ENCODE measurements at regions not wholly inside any gene's neighbourhood (a gene's known extent, or its start where the extent isn't known, plus 50 kb on each side); places are given as distances from the start of the nearest gene placed in this dataset.

- Mint-ChIP-seq H3K36me3 (ENCODE audit: insufficient read depth) (no peaks in the 10 kb centered on the region), H3K4me1 (ENCODE audit: low read depth) (peaks cover 6% of the 10 kb centered on the region), H3K27me3 (ENCODE audit: low read depth) (no peaks in the 10 kb centered on the region), H3K4me3 (no peak overlapping the region), H3K9me3 (no peaks in the 10 kb centered on the region)
- DNase-seq (no peak), ATAC-seq (no peak)
Observed at GRCh38 chr2:48127612-48128191, 186.8 kb upstream of the FOXN2 start.

GRCh38 chr2:48129293-48129950 lies 185.1 kb upstream of the FOXN2 start:
- Mint-ChIP-seq H3K4me3 (no peak overlapping the region), H3K9me3 (no peaks in the 10 kb centered on the region), H3K27me3 (ENCODE audit: low read depth) (no peaks in the 10 kb centered on the region), H3K4me1 (ENCODE audit: low read depth) (peaks cover 6% of the 10 kb centered on the region), H3K36me3 (ENCODE audit: insufficient read depth) (no peaks in the 10 kb centered on the region)
- ATAC-seq (no peak), DNase-seq (no peak)

- H3K27me3 Mint-ChIP-seq (ENCODE audit: low read depth): no peaks in the 10 kb centered on the region
- no peak for DNase-seq
- no peaks in the 10 kb centered on the region for H3K36me3 Mint-ChIP-seq (ENCODE audit: insufficient read depth)
- H3K4me3 Mint-ChIP-seq: no peak overlapping the region
- peaks cover 6% of the 10 kb centered on the region for H3K4me1 Mint-ChIP-seq (ENCODE audit: low read depth)
- H3K9me3 Mint-ChIP-seq: peaks cover 6% of the 10 kb centered on the region
- ATAC-seq: no peak
Observed at GRCh38 chr2:48131539-48132270, 182.8 kb upstream of the FOXN2 start.

- no peak for ATAC-seq
- H3K27me3 Mint-ChIP-seq (ENCODE audit: low read depth): no peaks in the 10 kb centered on the region
- H3K36me3 Mint-ChIP-seq (ENCODE audit: insufficient read depth): no peaks in the 10 kb centered on the region
- H3K4me3 Mint-ChIP-seq: no peak overlapping the region
- peaks cover 6% of the 10 kb centered on the region for H3K9me3 Mint-ChIP-seq
- no peak for DNase-seq
- H3K4me1 Mint-ChIP-seq (ENCODE audit: low read depth): peaks cover 6% of the 10 kb centered on the region
Observed at GRCh38 chr2:48132271-48132625, 182.2 kb upstream of the FOXN2 start.

- Mint-ChIP-seq H3K27me3 (ENCODE audit: low read depth) (no peaks in the 10 kb centered on the region), H3K36me3 (ENCODE audit: insufficient read depth) (no peaks in the 10 kb centered on the region), H3K4me1 (ENCODE audit: low read depth) (peaks cover 6% of the 10 kb centered on the region), H3K9me3 (peaks cover 6% of the 10 kb centered on the region), H3K4me3 (no peak overlapping the region)
- no peak for ATAC-seq
- DNase-seq: no peak
Observed at GRCh38 chr2:48134704-48135103, 179.8 kb upstream of the FOXN2 start.

GRCh38 chr2:48135797-48136196 lies 178.7 kb upstream of the FOXN2 start:
- no peaks in the 10 kb centered on the region for H3K27me3 Mint-ChIP-seq (ENCODE audit: low read depth)
- ATAC-seq (no peak), DNase-seq (no peak)
- peaks cover 6% of the 10 kb centered on the region for H3K9me3 Mint-ChIP-seq
- H3K4me3 Mint-ChIP-seq: no peak overlapping the region
- H3K36me3 Mint-ChIP-seq (ENCODE audit: insufficient read depth): no peaks in the 10 kb centered on the region
- H3K4me1 Mint-ChIP-seq (ENCODE audit: low read depth): peaks cover 6% of the 10 kb centered on the region

- H3K27me3 Mint-ChIP-seq (ENCODE audit: low read depth): no peaks in the 10 kb centered on the region
- no peaks in the 10 kb centered on the region for H3K4me1 Mint-ChIP-seq (ENCODE audit: low read depth)
- H3K4me3 Mint-ChIP-seq: no peak overlapping the region
- no peaks in the 10 kb centered on the region for H3K36me3 Mint-ChIP-seq (ENCODE audit: insufficient read depth)
- no peak for ATAC-seq
- no peak for DNase-seq
- peaks cover 6% of the 10 kb centered on the region for H3K9me3 Mint-ChIP-seq
Observed at GRCh38 chr2:48137829-48138228, 176.7 kb upstream of the FOXN2 start.

GRCh38 chr2:48138898-48139297 lies 175.6 kb upstream of the FOXN2 start:
- Mint-ChIP-seq H3K4me1 (ENCODE audit: low read depth) (no peaks in the 10 kb centered on the region), H3K9me3 (peaks cover 6% of the 10 kb centered on the region), H3K4me3 (no peak overlapping the region), H3K36me3 (ENCODE audit: insufficient read depth) (no peaks in the 10 kb centered on the region), H3K27me3 (ENCODE audit: low read depth) (no peaks in the 10 kb centered on the region)
- ATAC-seq (no peak), DNase-seq (no peak)

GRCh38 chr2:48140586-48140985 lies 173.9 kb upstream of the FOXN2 start:
- no peaks in the 10 kb centered on the region for H3K27me3 Mint-ChIP-seq (ENCODE audit: low read depth)
- ATAC-seq (no peak), DNase-seq (no peak)
- H3K4me3 Mint-ChIP-seq: no peak overlapping the region
- H3K36me3 Mint-ChIP-seq (ENCODE audit: insufficient read depth): no peaks in the 10 kb centered on the region
- peaks cover 10% of the 10 kb centered on the region for H3K4me1 Mint-ChIP-seq (ENCODE audit: low read depth)
- peaks cover 5% of the 10 kb centered on the region for H3K9me3 Mint-ChIP-seq

GRCh38 chr2:48144777-48145176 lies 169.7 kb upstream of the FOXN2 start:
- ATAC-seq (no peak), DNase-seq (no peak)

GRCh38 chr2:48145845-48146452 lies 168.5 kb upstream of the FOXN2 start:
- H3K9me3 Mint-ChIP-seq: no peaks in the 10 kb centered on the region
- H3K4me1 Mint-ChIP-seq (ENCODE audit: low read depth): peaks cover 16% of the 10 kb centered on the region
- DNase-seq: no peak
- peak; percentile 14 to 41 for ATAC-seq
- no peaks in the 10 kb centered on the region for H3K36me3 Mint-ChIP-seq (ENCODE audit: insufficient read depth)
- H3K27me3 Mint-ChIP-seq (ENCODE audit: low read depth): no peaks in the 10 kb centered on the region
- H3K4me3 Mint-ChIP-seq: no peak overlapping the region

More at GRCh38 chr2:48144777-48145176, 169.7 kb upstream of the FOXN2 start:
- H3K36me3 Mint-ChIP-seq (ENCODE audit: insufficient read depth): no peaks in the 10 kb centered on the region
- H3K27me3 Mint-ChIP-seq (ENCODE audit: low read depth): no peaks in the 10 kb centered on the region
- peaks cover 16% of the 10 kb centered on the region for H3K4me1 Mint-ChIP-seq (ENCODE audit: low read depth)
- no peaks in the 10 kb centered on the region for H3K9me3 Mint-ChIP-seq
- H3K4me3 Mint-ChIP-seq: no peak overlapping the region

- no peaks in the 10 kb centered on the region for H3K9me3 Mint-ChIP-seq
- DNase-seq (no peak), ATAC-seq (no peak)
- no peak overlapping the region for H3K4me3 Mint-ChIP-seq
- H3K4me1 Mint-ChIP-seq (ENCODE audit: low read depth): peaks cover 16% of the 10 kb centered on the region
- no peaks in the 10 kb centered on the region for H3K27me3 Mint-ChIP-seq (ENCODE audit: low read depth)
- H3K36me3 Mint-ChIP-seq (ENCODE audit: insufficient read depth): no peaks in the 10 kb centered on the region
Observed at GRCh38 chr2:48146552-48146951, 167.9 kb upstream of the FOXN2 start.

- DNase-seq: no peak
- H3K36me3 Mint-ChIP-seq (ENCODE audit: insufficient read depth): no peaks in the 10 kb centered on the region
- peaks cover 16% of the 10 kb centered on the region for H3K4me1 Mint-ChIP-seq (ENCODE audit: low read depth)
- H3K9me3 Mint-ChIP-seq: no peaks in the 10 kb centered on the region
- no peaks in the 10 kb centered on the region for H3K27me3 Mint-ChIP-seq (ENCODE audit: low read depth)
- no peak for ATAC-seq
- no peak overlapping the region for H3K4me3 Mint-ChIP-seq
Observed at GRCh38 chr2:48147719-48148118, 166.8 kb upstream of the FOXN2 start.

- Mint-ChIP-seq H3K4me3 (no peak overlapping the region), H3K4me1 (ENCODE audit: low read depth) (peaks cover 16% of the 10 kb centered on the region), H3K27me3 (ENCODE audit: low read depth) (no peaks in the 10 kb centered on the region), H3K36me3 (ENCODE audit: insufficient read depth) (no peaks in the 10 kb centered on the region), H3K9me3 (no peaks in the 10 kb centered on the region)
- DNase-seq (no peak), ATAC-seq (no peak)
Observed at GRCh38 chr2:48148841-48149430, 165.5 kb upstream of the FOXN2 start.

Measured in activated T-cell treated with anti-CD3 and anti-CD28 coated beads, Interleukin-2, amount 50 U/mL, for 4 hours (primary cell).